ENCODE measurements at regions not wholly inside any gene's neighbourhood (a gene's known extent, or its start where the extent isn't known, plus 50 kb on each side); places are given as distances from the start of the nearest gene placed in this dataset.

- Histone ChIP-seq H3K4me1 (replicated peaks) (no peaks in the 10 kb centered on the region), H3K36me3 (no peaks in the 10 kb centered on the region), H3K27me3 (replicated peaks; ENCODE audit: insufficient read depth) (no peaks in the 10 kb centered on the region), H3K27ac (no peak overlapping the region), H3K9me3 (no peaks in the 10 kb centered on the region), H3K4me3 (no peak overlapping the region)
- TF ChIP-seq POLR2A (IDR thresholded peaks at IDR 0.05) (no peak), POLR2AphosphoS5 (IDR thresholded peaks at IDR 0.05) (no peak)
- TF ChIP-seq, protein P1, sequence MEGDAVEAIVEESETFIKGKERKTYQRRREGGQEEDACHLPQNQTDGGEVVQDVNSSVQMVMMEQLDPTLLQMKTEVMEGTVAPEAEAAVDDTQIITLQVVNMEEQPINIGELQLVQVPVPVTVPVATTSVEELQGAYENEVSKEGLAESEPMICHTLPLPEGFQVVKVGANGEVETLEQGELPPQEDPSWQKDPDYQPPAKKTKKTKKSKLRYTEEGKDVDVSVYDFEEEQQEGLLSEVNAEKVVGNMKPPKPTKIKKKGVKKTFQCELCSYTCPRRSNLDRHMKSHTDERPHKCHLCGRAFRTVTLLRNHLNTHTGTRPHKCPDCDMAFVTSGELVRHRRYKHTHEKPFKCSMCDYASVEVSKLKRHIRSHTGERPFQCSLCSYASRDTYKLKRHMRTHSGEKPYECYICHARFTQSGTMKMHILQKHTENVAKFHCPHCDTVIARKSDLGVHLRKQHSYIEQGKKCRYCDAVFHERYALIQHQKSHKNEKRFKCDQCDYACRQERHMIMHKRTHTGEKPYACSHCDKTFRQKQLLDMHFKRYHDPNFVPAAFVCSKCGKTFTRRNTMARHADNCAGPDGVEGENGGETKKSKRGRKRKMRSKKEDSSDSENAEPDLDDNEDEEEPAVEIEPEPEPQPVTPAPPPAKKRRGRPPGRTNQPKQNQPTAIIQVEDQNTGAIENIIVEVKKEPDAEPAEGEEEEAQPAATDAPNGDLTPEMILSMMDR (IDR thresholded peaks at IDR 0.05), result no peak
- intact Hi-C loops (cut with DNase I), result no loop called here
- WGBS, result 59% methylated on average over 3 of the region's 3 CpGs
- DNase-seq (ENCODE audit: low spot score), result no peak
Observed at GRCh38 chrY:19644889-19645638, 99.5 kb downstream of the KDM5D start.

- no peaks in the 10 kb centered on the region for H3K36me3 ChIP-seq
- 84% methylated on average over 4 of the region's 4 CpGs for WGBS
- no peak for DNase-seq (ENCODE audit: low spot score)
Observed at GRCh38 chrY:19637651-19638347, 106.7 kb downstream of the KDM5D start.

DNA sequence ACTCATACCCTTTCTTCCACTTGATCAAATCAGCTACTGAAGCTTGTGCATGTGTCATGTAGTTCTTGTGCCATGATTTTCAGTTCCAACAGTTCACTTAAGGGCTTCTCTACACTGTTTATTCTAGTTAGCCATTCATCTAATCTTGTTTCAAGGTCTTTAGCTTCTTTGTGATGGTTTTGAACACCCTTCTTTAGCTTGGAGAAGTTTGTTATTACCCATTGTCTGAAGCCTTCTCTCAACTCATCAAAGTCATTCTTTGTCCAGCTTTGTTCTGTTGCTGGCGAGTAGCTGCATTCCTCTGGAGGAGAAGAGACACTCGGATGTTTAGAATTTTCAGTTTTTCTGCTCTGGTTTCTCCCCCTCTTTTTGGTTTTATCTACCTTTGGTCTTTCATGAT, 115.6 kb downstream of the KDM5D start:
- Histone ChIP-seq H3K27me3 (replicated peaks; ENCODE audit: insufficient read depth) (no peaks in the 10 kb centered on the region), H3K36me3 (no peaks in the 10 kb centered on the region), H3K9me3 (no peaks in the 10 kb centered on the region), H3K4me3 (no peak overlapping the region), H3K4me1 (replicated peaks) (no peaks in the 10 kb centered on the region), H3K27ac (no peak overlapping the region)
- WGBS, result 78% methylated on average over 2 of the region's 2 CpGs
- no peak for DNase-seq (ENCODE audit: low spot score)
- intact Hi-C loops (cut with DNase I), result no loop called here
- TF ChIP-seq, protein P1 (IDR thresholded peaks at IDR 0.05), result no peak
- no peak for TF ChIP-seq POLR2AphosphoS5 (IDR thresholded peaks at IDR 0.05)
- no peak for TF ChIP-seq POLR2A (IDR thresholded peaks at IDR 0.05)

More at GRCh38 chrY:19637651-19638347, 106.7 kb downstream of the KDM5D start:
- intact Hi-C loops (cut with DNase I), result no loop called here
- Histone ChIP-seq H3K9me3 (no peaks in the 10 kb centered on the region), H3K4me3 (no peak overlapping the region), H3K27me3 (replicated peaks; ENCODE audit: insufficient read depth) (no peaks in the 10 kb centered on the region), H3K4me1 (replicated peaks) (no peaks in the 10 kb centered on the region), H3K27ac (no peak overlapping the region)
- TF ChIP-seq POLR2AphosphoS5 (IDR thresholded peaks at IDR 0.05), result no peak
- TF ChIP-seq, protein P1 (IDR thresholded peaks at IDR 0.05), result no peak

DNA sequence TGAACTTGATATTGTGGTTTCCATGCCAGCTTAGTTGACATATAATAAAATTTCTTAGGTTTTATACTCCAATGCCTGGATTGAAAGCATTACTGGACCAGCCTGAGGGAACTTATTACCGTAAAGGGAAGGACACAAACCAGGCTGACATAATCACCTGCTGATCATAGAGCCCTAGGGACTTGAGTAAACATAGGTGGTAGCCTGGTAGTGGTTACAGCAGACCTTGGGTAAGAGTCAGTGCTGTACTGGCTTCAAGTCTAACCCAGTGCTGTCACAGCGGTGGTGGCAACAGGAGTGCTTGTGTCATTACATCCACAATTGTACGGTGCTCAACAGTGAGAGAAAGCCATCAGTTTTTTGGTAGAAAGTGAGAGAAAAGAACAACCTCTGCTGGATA, 122.1 kb downstream of the KDM5D start:
- H3K4me3 ChIP-seq, result no peak overlapping the region
- no peaks in the 10 kb centered on the region for H3K27me3 ChIP-seq (replicated peaks; ENCODE audit: insufficient read depth)
- intact Hi-C loops (cut with DNase I), result no loop called here
- no peak for DNase-seq (ENCODE audit: low spot score)
- TF ChIP-seq POLR2A (IDR thresholded peaks at IDR 0.05), result no peak
- TF ChIP-seq, protein P1 (IDR thresholded peaks at IDR 0.05), result no peak
- TF ChIP-seq POLR2AphosphoS5 (IDR thresholded peaks at IDR 0.05), result no peak
- H3K9me3 ChIP-seq, result no peaks in the 10 kb centered on the region
- no peaks in the 10 kb centered on the region for H3K36me3 ChIP-seq
- no peak overlapping the region for H3K27ac ChIP-seq
- H3K4me1 ChIP-seq (replicated peaks), result no peaks in the 10 kb centered on the region
- 100% methylated on average over 1 of the region's 3 CpGs for WGBS

GRCh38 chrY:19621756-19622155, 122.8 kb downstream of the KDM5D start:
- TF ChIP-seq POLR2AphosphoS5 (IDR thresholded peaks at IDR 0.05), result no peak
- TF ChIP-seq, protein P1 (IDR thresholded peaks at IDR 0.05), result no peak
- no peak for TF ChIP-seq POLR2A (IDR thresholded peaks at IDR 0.05)
- intact Hi-C loops (cut with DNase I), result no loop called here
- Histone ChIP-seq H3K9me3 (no peaks in the 10 kb centered on the region), H3K4me3 (no peak overlapping the region), H3K27ac (no peak overlapping the region), H3K4me1 (replicated peaks) (no peaks in the 10 kb centered on the region), H3K27me3 (replicated peaks; ENCODE audit: insufficient read depth) (no peaks in the 10 kb centered on the region), H3K36me3 (no peaks in the 10 kb centered on the region)
- no peak for DNase-seq (ENCODE audit: low spot score)
